T-helper 9 cell (primary cell): ENCODE measurements at regions not wholly inside any gene's neighbourhood (a gene's known extent, or its start where the extent isn't known, plus 50 kb on each side); places are given as distances from the start of the nearest gene placed in this dataset.
A peak's percentile ranks its signal among the peaks of the same experiment; 100 is the strongest.

Experiments
- DNase-seq: peaks from one replicate; pipeline ENCODE4 v3.0.0-alpha.2; 2020

GRCh38 chr13:51518827-51519226 lies 65.4 kb upstream of the WDFY2 start:
- no peak for DNase-seq

GRCh38 chr13:51519771-51520216 lies 64.5 kb upstream of the WDFY2 start:
- DNase-seq, result no peak

DNA sequence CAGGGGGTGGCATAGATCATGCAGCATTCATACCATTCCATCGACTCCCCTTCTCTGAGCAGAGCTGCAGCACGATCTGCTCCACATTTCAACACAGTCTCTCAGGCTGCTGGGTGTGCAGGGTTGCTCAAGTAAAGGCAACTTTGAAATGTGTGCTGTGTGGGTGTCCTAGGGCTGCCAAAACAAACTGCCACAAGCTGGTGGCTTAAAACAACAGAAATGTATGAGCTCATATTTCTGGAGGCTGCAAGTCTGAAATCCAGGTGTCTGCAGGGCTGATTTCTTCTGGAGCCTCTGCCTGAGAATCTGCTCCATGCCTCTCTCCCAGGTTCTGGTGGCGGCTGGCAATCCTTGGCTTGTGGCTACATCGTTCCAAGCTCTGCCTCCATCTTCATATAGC lies 63.7 kb upstream of the WDFY2 start:
- DNase-seq, result no peak

DNA sequence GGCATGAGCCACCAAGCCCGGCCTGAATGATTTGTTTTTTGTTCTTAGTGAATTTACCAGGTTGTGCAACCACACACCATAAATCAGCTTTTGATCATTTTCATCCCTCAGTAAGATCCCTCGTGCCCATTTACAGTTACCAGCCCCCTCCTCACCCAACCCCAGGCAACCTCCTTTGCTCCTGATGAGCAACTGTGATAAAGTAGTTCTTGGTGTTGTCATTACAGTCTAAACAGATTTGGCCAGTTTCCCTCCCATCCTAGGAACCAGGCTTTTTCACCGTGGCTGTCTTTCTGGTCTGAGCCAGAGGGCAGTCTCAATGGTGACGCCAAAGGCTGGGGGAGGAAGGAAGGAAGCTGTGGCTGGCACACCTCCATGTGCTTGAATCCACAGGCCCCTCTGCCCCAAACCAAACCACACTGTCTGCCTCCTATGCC lies 61.2 kb upstream of the WDFY2 start:
- DNase-seq, result peak; percentile 5

- no peak for DNase-seq
These were observed 60.0 kb upstream of the WDFY2 start for GRCh38 chr13:51524312-51524711.

DNA sequence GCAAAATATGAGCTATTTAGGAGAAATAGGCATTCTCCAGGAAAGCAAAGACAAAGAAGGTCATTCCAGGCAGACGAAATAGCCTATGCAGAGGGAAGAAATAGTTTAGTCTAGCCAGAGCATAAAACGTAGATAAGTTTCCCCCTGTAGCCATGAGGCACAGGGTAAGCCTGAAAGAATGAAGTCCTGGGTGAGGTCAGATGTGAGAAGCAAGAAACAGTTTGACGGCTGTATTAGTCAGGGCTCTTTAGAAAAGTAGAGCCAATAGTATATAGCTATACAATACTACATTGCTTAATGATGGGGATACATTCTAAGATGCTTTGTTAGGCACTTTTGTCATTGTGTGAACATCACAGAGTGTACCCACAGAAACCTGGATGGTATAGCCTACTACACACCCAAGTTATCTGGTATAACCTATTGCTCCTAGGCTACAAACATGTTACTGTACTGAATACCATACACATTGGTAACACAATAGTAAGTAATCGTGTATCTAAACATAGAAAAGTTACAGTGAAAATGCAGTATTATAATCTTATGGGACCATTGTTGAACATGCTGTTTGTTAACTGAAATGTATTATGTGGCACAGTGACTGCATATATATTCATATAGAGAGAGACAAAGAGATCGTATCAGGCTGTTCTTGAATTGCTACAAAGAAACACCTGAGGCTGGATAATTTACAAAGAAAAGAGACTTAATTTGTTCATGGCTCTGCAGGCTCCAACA lies 59.3 kb upstream of the WDFY2 start:
- no peak for DNase-seq

DNA sequence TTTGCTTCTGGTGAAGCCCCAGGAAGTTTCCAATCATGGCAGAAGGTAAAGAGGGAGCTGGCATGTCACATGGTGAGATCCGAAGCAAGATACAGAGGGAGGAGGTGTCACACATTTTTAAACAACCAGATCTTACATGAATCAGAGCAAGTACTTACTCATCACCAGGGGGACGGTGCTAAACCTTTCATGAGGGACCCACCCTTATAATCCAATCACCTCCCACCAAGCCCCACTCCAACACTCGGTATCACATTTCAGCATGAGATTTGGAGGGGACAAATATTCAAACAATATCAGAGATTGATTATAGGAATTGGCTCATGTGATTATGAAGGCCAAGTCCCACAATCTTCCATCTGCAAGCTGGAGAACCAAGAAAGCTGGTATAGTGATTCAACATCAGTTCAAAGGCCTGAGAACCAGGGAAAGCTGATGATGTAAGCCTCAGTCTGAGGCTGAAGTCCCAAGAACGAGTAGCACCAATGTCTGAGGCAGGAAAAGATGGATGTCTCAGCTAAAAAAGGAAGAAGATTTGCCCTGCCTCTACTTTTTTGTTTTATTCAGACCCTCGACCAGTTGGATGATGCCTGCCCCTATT lies 58.6 kb upstream of the WDFY2 start:
- DNase-seq, result no peak

GRCh38 chr13:51526202-51526601 lies 58.1 kb upstream of the WDFY2 start:
- DNase-seq, result no peak

- no peak for DNase-seq
These were observed 51.5 kb upstream of the WDFY2 start for GRCh38 chr13:51532736-51533197.

- peak; percentile 5 for DNase-seq
These were observed 50.0 kb upstream of the WDFY2 start for GRCh38 chr13:51534041-51534817.
